GM10248 (cell line): ENCODE measurements at regions not wholly inside any gene's neighbourhood (a gene's known extent, or its start where the extent isn't known, plus 50 kb on each side); places are given as distances from the start of the nearest gene placed in this dataset.

Source experiments
- CTCF ChIA-PET: fragments of 300-600 bp; sonication (Branson Sonifier 250); formaldehyde crosslinking; extraction: SDS; loops from one replicate; lab custom pipeline; 2021; ENCODE audit warnings: antibody characterized with exemption; lab: Yijun Ruan, JAX
- POLR2A ChIA-PET: fragments of 350-650 bp; sonication (Branson Sonifier 250); formaldehyde crosslinking; extraction: SDS; loops from one replicate; lab custom pipeline; 2020; ENCODE audit warnings: antibody characterized with exemption; lab: Yijun Ruan, JAX
- DNase-seq: peaks from one replicate; pipeline ENCODE4 v3.0.0; 2012; ENCODE audit errors: extremely low spot score
- CTCF ChIP-seq: IDR thresholded peaks from 2 replicates; pipeline ENCODE4 v1.5.1; 2012; ENCODE audit warnings: mild to moderate bottlenecking, low read depth; ENCODE audit errors: extremely low read depth, missing control alignments, control extremely low read depth

- DNase-seq, result no peak
- ChIA-PET POLR2A (no interaction called here), CTCF (interaction anchor here (1.0 to 2.9 kb wide), 3 partner anchors 10 to 53 kb away, joined by 3 to 12 read pairs (median 3); no protein-coding TSS in a partner anchor)
- TF ChIP-seq CTCF, result no peak
Observed at GRCh38 chr13:73939603-73940002, 194.6 kb downstream of the KLF12 start.

GRCh38 chr13:73939071-73939380, 195.2 kb downstream of the KLF12 start:
- CTCF ChIA-PET, result interaction anchor here (1.0 to 2.9 kb wide), 3 partner anchors 10 to 28 kb away, joined by 3 to 12 read pairs (median 3); no protein-coding TSS in a partner anchor
- POLR2A ChIA-PET, result no interaction called here
- no peak for DNase-seq
- TF ChIP-seq CTCF, result no peak

- ChIA-PET POLR2A (no interaction called here), CTCF (interaction anchor here (1.0 to 2.9 kb wide), 3 partner anchors 9 to 27 kb away, joined by 3 to 12 read pairs (median 3); no protein-coding TSS in a partner anchor)
- DNase-seq, result no peak
- no peak for TF ChIP-seq CTCF
Observed at GRCh38 chr13:73938372-73939070, 195.7 kb downstream of the KLF12 start.

GRCh38 chr13:73937441-73937840, 196.8 kb downstream of the KLF12 start:
- DNase-seq, result no peak
- TF ChIP-seq CTCF, result no peak
- ChIA-PET POLR2A (no interaction called here), CTCF (no interaction called here)

- POLR2A ChIA-PET, result no interaction called here
- no peak for DNase-seq
- TF ChIP-seq CTCF, result no peak
- CTCF ChIA-PET, result no interaction called here
Observed at GRCh38 chr13:73935991-73936390, 198.2 kb downstream of the KLF12 start.

- POLR2A ChIA-PET, result no interaction called here
- no peak for TF ChIP-seq CTCF
- no peak for DNase-seq
- CTCF ChIA-PET, result interaction anchor here (1.6 kb wide), 1 partner anchor 9 kb away, joined by 5 read pairs; no protein-coding TSS in a partner anchor
Observed at GRCh38 chr13:73934771-73935170, 199.4 kb downstream of the KLF12 start.
